Lower leg skin (tissue), 3 donors: ENCODE measurements at regions not wholly inside any gene's neighbourhood (a gene's known extent, or its start where the extent isn't known, plus 50 kb on each side); places are given as distances from the start of the nearest gene placed in this dataset.

Source experiments
- CTCF ChIP-seq, 3 donors: fragments of 450-650 bp; IDR thresholded peaks; one replicate each; pipeline ENCODE4 v1.5.1; 2016; ENCODE audit warnings: antibody characterized with exemption in 3 of 3, mild to moderate bottlenecking in 3 of 3, moderate library complexity in 2 of 3
- POLR2A ChIP-seq, 2 donors: fragments of 450-650 bp; IDR thresholded peaks; one replicate each; pipeline ENCODE4 v1.6.1; 2016 to 2017; ENCODE audit warnings: antibody characterized with exemption in 2 of 2, mild to moderate bottlenecking in 1 of 2, moderate library complexity in 1 of 2

- TF ChIP-seq CTCF (IDR thresholded peaks at IDR 0.05) (no peak), POLR2A (IDR thresholded peaks at IDR 0.05) (no peak)
Measured at GRCh38 chr9:89668866-89669246, 64.0 kb downstream of the GADD45G start.
